Stromal cell of bone marrow (primary cell): ENCODE measurements at regions not wholly inside any gene's neighbourhood (a gene's known extent, or its start where the extent isn't known, plus 50 kb on each side); places are given as distances from the start of the nearest gene placed in this dataset.
A peak's percentile ranks its signal among the peaks of the same experiment; 100 is the strongest.

ENCODE experiments used
- DNase-seq: peaks from one replicate; pipeline ENCODE4 v3.0.0-alpha.2; 2012; ENCODE audit warnings: low read depth

DNA sequence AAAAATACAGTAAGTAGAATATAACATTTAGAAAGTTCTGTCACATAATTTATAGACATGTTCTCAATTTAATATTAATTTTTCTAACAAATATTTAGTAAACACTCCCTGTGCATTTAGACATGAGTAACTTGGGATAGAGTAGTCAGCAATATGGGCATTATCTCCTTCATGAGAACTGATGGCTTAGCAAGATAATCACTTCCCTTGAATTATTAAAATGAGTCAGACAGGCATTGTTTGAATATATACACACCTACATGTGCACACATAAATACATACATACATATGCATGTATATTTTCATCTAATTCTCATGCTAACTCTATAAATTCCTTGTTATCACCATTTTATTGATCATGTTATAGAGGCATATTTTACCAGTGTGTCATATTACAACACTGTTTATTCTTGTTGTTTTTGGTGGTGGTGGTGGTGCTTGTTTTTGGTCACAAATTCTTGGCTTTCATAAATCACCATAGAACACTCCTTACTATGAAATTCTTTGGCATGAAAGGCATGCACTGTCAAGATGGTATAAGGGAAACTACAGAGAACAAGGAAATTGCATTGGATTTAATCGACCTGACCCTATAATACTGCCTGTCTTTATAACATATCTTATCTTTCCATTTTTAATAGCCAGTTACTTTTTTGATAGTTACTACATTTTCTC lies 434.5 kb upstream of the MANEA start:
- DNase-seq, result no peak

GRCh38 chr6:95143408-95144180 lies 433.7 kb upstream of the MANEA start:
- DNase-seq, result no peak

DNA sequence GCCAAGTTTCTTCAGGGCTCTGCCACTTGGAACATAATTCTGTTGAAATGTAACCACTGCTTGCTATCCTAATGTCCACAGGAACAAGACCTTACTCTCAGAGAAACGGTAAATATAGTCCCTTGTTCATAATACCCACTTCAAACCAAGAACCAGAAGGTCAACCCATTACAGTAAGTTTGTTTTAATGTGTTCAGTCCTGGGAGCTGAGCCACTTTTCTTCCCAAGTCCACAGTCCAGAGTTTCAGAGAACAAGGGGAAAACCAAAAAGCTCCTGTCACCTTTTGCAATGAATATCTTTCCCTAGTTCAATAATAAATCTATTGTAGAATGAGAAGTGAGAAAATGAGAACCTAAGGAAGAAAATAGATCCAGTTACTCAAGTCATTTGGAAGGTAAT lies 431.9 kb upstream of the MANEA start:
- no peak for DNase-seq

DNA sequence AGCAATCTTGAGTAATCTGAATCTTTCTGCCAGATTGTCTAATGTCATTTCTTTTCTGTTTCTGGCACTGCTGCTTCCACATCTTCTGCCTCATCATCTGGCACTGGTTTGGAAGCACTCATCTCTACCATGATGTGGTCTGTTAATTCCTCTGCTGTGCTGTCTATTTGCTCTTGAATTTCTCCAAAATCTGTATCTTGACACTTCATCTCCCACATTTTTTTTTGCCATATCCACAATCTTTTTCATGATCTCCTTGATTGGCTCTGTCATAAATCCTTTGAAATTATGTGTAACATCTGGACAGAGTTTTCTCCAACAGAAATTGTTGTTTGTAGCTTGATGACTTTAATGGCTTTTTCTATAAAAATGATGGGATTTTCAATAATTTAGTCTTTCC lies 417.8 kb upstream of the MANEA start:
- no peak for DNase-seq

DNA sequence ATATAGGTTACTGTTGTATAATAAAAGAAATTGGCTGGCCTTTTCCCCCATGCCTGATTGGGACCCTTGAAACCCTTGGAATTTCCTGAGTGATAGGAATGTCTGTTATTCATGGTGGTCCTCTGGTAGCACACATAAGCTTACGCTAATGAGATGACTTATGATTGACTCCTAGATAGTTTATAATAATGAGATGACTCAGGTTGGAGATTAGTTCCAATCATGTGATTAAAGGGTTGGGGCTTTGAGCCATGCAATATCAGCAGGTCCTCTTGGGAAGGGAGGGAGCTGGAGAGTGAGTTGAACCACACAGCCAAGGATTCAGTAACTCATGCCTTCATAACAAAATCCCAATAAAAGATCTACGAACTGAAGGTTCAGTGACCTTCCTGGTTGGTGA lies 407.6 kb upstream of the MANEA start:
- no peak for DNase-seq

DNA sequence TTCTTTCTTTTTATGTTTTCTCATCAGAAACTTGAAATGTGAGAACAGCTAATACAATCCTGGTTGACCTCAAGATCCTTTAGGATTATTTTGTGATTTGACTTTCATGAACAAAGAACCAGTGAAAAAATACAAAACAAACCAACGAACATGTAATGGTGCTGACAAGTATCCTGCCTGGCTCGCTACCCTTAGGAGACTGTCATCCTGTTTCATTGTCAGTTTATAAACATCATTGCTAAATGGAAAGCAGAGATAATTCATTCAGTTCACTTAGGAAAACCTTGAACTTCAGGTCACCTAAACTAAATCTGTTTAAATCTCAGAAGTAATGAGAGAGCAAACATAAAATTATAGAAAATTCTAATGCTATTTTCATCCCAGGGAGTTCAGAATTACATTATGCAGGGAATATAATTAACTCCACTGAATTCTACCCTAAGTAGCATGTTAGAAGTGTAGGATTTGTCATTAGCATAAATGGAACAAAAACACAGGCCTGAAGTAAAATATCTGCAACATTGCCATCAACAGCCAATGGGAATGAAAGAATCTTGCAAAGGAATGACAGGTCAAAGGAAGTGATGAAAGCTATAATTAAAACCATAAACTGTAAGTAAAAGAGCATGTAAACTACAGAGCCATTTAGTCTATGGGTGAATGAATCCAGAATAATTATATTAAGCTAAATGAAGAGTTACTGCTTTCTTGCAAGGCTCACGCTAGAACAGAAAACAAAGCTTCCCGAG lies 401.2 kb upstream of the MANEA start:
- DNase-seq, result no peak

GRCh38 chr6:95185874-95186273 lies 391.5 kb upstream of the MANEA start:
- no peak for DNase-seq

DNA sequence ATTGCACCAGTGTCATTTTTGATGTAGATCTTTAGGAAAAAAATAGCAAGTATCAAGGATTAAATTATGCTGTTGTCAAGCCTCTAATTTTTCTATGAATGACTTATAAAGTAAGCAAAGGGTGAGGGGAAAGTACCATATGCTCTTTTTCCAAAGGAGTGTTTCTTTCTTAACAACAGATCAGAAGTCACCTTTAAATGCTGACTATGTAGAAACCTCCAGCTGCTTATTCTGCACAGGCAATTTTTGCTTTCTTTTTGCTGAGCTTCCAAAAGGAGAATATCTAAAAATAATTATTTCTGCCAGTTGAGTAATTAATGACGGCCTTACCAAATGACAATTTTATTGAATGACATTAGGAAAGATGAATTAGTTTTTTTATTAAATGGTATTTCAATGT lies 390.6 kb upstream of the MANEA start:
- no peak for DNase-seq

- DNase-seq, result no peak
Measured at GRCh38 chr6:95197590-95197989, 379.7 kb upstream of the MANEA start.

DNA sequence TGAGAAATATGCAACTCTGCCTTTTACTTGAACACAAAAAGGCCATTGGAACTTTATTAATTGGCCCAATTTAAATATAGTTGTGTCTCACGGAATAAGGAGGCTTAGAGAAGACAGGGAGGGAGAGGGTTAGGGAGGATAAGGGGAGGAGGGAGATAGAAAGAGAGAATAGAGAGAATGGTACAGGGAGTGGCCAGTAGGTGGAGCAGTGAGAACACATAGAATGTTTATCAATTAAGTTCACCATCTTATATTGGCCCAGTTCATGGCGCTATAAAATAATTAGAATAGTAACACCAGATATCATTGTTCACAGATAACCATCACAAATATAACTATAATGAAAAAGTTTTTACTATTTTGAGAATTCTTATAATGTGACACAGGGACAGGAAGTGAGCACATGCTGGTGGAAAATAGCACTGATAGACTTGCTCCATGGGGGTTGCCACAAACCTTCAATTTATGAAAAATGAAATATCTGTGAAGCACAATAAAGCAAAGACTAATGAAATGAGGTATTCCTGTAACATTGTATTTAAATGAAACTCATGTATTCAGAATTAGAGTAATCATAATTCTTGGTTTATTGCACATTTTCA lies 374.1 kb upstream of the MANEA start:
- DNase-seq, result peak; percentile 3

GRCh38 chr6:95204178-95204577 lies 373.2 kb upstream of the MANEA start:
- DNase-seq, result no peak

DNA sequence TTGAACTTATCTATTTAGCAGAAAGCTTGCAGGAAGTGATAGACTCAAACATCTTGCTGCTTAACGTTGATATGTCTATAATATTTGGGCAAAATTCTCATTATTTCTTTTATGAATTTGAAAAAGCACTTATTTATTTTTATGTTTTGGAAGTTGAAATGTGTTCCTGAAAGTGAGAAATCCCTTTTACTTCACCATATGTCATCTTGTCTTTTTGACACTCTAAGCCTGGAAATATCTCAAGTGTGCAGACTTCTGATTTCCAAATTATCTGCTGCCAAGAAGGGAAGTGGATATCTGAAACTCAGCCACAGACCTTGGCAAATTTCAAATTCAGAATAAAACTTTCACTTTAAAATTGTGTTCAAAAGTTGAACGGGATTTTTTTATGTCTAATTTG lies 368.7 kb upstream of the MANEA start:
- DNase-seq, result no peak

- DNase-seq, result no peak
Measured at GRCh38 chr6:95209074-95209473, 368.3 kb upstream of the MANEA start.

DNA sequence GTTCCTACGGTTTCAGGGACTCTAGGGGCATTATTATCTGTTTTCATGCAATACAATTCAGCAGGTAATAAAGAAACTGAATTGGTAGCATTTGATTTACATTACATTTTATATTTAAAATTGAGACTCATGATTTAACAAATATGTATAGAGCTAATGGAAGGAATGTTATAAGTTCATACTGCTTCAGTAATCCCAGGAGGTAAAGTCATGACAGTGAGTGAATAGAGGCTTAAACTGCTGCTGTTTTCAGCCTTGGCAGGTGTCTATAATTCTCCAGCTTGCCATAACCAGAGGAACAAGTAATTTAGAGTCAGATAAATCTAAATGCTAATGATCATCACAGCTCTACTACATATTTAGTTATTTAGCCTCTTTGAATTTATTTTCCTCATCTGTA lies 360.8 kb upstream of the MANEA start:
- no peak for DNase-seq

- no peak for DNase-seq
Measured at GRCh38 chr6:95227351-95227750, 350.0 kb upstream of the MANEA start.

- DNase-seq, result no peak
Measured at GRCh38 chr6:95228636-95229035, 348.7 kb upstream of the MANEA start.

- DNase-seq, result no peak
Measured at GRCh38 chr6:95230071-95230740, 347.1 kb upstream of the MANEA start.

- DNase-seq, result no peak
Measured at GRCh38 chr6:95231416-95231815, 345.9 kb upstream of the MANEA start.

DNA sequence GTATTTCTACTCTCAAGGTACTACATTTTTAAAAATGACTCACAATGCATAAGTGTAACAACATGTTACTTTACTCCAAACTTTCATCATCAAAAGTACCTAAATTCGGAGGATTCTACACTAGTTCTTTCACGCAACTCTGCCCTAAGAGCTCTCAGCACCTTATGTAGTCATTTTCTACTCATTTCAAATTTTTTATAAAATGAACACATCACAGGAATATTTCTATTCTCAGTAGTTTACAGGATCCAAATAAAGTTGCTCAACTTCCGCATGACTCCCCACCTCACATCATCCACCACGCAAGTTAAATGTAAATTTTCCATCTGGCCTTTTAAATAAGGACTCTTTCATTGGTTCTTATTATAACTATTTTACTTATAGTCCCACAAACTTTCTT lies 344.9 kb upstream of the MANEA start:
- no peak for DNase-seq

DNA sequence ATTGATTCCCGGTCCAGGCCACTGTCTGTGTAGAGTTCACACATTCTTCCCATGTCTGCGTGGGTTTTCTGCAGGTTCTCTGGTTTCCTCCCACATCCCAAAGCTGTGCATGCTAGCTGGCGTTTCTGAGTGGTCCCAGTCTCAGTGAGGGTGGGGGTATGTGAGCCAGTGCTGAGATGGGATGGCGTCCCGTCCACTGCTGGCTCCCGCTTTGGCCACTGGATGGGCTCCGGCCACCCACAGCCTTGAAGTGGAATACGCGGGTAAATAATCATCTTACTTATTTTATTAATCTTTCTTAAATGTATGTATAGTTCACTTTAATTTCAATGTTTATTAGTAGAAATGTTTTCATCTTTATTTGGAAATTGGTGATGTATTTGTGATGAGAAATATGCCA lies 343.5 kb upstream of the MANEA start:
- no peak for DNase-seq

DNA sequence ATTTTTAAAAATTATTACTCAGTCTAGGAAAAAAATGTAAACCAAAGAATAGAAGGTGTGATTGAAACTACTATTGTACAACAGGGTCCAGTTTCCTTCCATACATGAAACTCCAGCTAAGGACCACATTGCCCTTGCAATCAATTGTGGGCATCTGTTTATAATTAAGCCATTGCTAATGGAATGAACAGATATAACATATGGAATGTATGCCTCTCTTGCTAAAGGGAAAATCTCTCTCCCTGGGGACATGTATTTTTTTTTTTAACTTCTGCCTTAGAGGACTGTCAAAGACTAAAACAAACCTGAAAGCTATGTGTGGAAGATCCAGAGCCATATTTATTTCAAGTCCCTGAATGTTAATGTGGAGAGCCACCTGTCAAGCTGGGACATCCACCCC lies 336.8 kb upstream of the MANEA start:
- no peak for DNase-seq

- no peak for DNase-seq
Measured at GRCh38 chr6:95242560-95242959, 334.8 kb upstream of the MANEA start.
